Endodermal cell (in vitro differentiated cells): ENCODE measurements at regions not wholly inside any gene's neighbourhood (a gene's known extent, or its start where the extent isn't known, plus 50 kb on each side); places are given as distances from the start of the nearest gene placed in this dataset.

Experiments
- DNase-seq: peaks from one replicate; pipeline ENCODE4 v3.0.0-alpha.2; 2017
- H3K27ac ChIP-seq: 2 replicates; pipeline ENCODE4 v1.5.1; 2013; ENCODE audit warnings: mild to moderate bottlenecking, low read depth, low read length, moderate library complexity
- H3K27me3 ChIP-seq: 2 replicates; pipeline ENCODE4 v1.6.1; 2013; ENCODE audit warnings: mild to moderate bottlenecking, low read length, moderate library complexity; ENCODE audit not compliant: insufficient read depth, control insufficient read depth, poor library complexity, severe bottlenecking
- H3K36me3 ChIP-seq: 2 replicates; pipeline ENCODE4 v1.7.0; 2013; ENCODE audit warnings: mild to moderate bottlenecking, low read length, moderate library complexity; ENCODE audit not compliant: control insufficient read depth, insufficient read depth
- H3K4me1 ChIP-seq: one replicate; pipeline ENCODE4 v1.7.0; 2013; ENCODE audit warnings: low read length; ENCODE audit not compliant: control insufficient read depth, insufficient read depth
- H3K4me3 ChIP-seq: 2 replicates; pipeline ENCODE4 v1.5.1; 2013; ENCODE audit warnings: mild to moderate bottlenecking, low read length, moderate library complexity
- H3K9ac ChIP-seq: 2 replicates; pipeline ENCODE4 v1.6.1; 2013; ENCODE audit warnings: mild to moderate bottlenecking, low read length, moderate library complexity; ENCODE audit not compliant: poor library complexity, severe bottlenecking; ENCODE audit errors: extremely low read depth
- H3K9me3 ChIP-seq: 2 replicates; pipeline ENCODE4 v1.6.1; 2013; ENCODE audit warnings: mild to moderate bottlenecking, low read length, moderate library complexity; ENCODE audit not compliant: control insufficient read depth
- H3K27ac Mint-ChIP-seq: 2 replicates; pipeline ENCODE4 v1.8.0; 2020; ENCODE audit warnings: mixed read lengths
- H3K27me3 Mint-ChIP-seq: 2 replicates; pipeline ENCODE4 v1.8.0; 2021; ENCODE audit warnings: mild to moderate bottlenecking, mixed read lengths; ENCODE audit not compliant: insufficient read depth
- H3K36me3 Mint-ChIP-seq: 2 replicates; pipeline ENCODE4 v1.8.0; 2020; ENCODE audit warnings: low read depth, mixed read lengths
- H3K4me1 Mint-ChIP-seq: 2 replicates; pipeline ENCODE4 v1.8.0; 2020; ENCODE audit warnings: mixed read lengths
- H3K4me3 Mint-ChIP-seq: 2 replicates; pipeline ENCODE4 v1.8.0; 2020; ENCODE audit warnings: mild to moderate bottlenecking, moderate library complexity, mixed read lengths
- H3K9me3 Mint-ChIP-seq: 2 replicates; pipeline ENCODE4 v1.8.0; 2020; ENCODE audit warnings: mild to moderate bottlenecking, mixed read lengths
- WGBS, 2 experiments: methylation state at CpG; one replicate each; pipeline versions ENCODE4 v1.1.5 to v1.1.7; 2013; ENCODE audit warnings: missing lambda C conversion rate in 2 of 2, mixed read lengths in 1 of 2; ENCODE audit not compliant: insufficient coverage in 1 of 2, insufficient read length in 1 of 2; 5-methylcytosine and 5-hydroxymethylcytosine counted together
- TF ChIP-seq, protein P1 (sequence below): fragments of 200-600 bp; sonication (generic); conservative IDR thresholded peaks from 2 replicates; pipeline ENCODE4 v1.5.0; 2021; ENCODE audit warnings: antibody characterized with exemption, mild to moderate bottlenecking

GRCh38 chr16:26838931-26839330, 227.8 kb upstream of the C16orf82 start:
- Histone ChIP-seq H3K9ac (no peak overlapping the region), H3K9me3 (peaks cover 2% of the 10 kb centered on the region), H3K4me1 (no peaks in the 10 kb centered on the region), H3K27ac (no peak overlapping the region), H3K27me3 (no peaks in the 10 kb centered on the region), H3K4me3 (no peak overlapping the region), H3K36me3 (no peaks in the 10 kb centered on the region)
- Mint-ChIP-seq H3K27ac (no peak overlapping the region), H3K4me3 (no peak overlapping the region), H3K4me1 (no peaks in the 10 kb centered on the region), H3K36me3 (no peaks in the 10 kb centered on the region), H3K9me3 (peaks cover 27% of the 10 kb centered on the region), H3K27me3 (peaks cover 1% of the 10 kb centered on the region)
- 90 to 92% methylated on average over 4 to 6 of the region's 6 CpGs for whole genome bisulfite sequencing, 2 experiments
- no peak for DNase-seq
- TF ChIP-seq, protein P1, sequence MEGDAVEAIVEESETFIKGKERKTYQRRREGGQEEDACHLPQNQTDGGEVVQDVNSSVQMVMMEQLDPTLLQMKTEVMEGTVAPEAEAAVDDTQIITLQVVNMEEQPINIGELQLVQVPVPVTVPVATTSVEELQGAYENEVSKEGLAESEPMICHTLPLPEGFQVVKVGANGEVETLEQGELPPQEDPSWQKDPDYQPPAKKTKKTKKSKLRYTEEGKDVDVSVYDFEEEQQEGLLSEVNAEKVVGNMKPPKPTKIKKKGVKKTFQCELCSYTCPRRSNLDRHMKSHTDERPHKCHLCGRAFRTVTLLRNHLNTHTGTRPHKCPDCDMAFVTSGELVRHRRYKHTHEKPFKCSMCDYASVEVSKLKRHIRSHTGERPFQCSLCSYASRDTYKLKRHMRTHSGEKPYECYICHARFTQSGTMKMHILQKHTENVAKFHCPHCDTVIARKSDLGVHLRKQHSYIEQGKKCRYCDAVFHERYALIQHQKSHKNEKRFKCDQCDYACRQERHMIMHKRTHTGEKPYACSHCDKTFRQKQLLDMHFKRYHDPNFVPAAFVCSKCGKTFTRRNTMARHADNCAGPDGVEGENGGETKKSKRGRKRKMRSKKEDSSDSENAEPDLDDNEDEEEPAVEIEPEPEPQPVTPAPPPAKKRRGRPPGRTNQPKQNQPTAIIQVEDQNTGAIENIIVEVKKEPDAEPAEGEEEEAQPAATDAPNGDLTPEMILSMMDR, result no peak

DNA sequence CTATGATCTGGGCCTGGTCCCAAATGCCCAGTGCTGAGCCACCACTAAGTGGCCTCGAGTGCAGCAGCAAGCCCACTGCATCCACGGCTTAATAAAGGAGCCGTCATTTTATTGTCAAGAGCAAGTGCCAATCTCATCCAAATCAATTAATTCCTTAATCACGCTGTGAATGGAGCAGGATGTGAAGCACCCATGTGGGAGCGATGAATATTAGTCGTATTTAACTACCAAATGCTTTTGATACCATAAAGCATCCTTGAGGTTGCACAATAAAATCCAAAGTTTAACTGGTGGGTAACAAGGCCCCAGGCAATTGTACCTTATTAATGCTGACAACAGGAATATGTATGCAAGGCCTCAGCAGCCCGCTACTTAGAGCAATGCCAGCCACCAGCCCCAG, 226.0 kb upstream of the C16orf82 start:
- H3K4me3 Mint-ChIP-seq, result no peak overlapping the region
- Histone ChIP-seq H3K36me3 (no peaks in the 10 kb centered on the region), H3K9ac (no peak overlapping the region), H3K27me3 (no peaks in the 10 kb centered on the region), H3K9me3 (no peaks in the 10 kb centered on the region), H3K4me1 (no peaks in the 10 kb centered on the region), H3K4me3 (no peak overlapping the region), H3K27ac (no peak overlapping the region)
- TF ChIP-seq, protein P1, result no peak
- H3K27ac Mint-ChIP-seq, result no peak overlapping the region
- WGBS, 2 experiments, result 97 to 98% methylated on average over 4 to 7 of the region's 7 CpGs
- no peaks in the 10 kb centered on the region for H3K36me3 Mint-ChIP-seq
- DNase-seq, result no peak
- H3K9me3 Mint-ChIP-seq, result peaks cover 18% of the 10 kb centered on the region
- H3K4me1 Mint-ChIP-seq, result no peaks in the 10 kb centered on the region
- peaks cover under 1% of the 10 kb centered on the region for H3K27me3 Mint-ChIP-seq

GRCh38 chr16:26856271-26856670, 210.5 kb upstream of the C16orf82 start:
- H3K27ac Mint-ChIP-seq, result no peak overlapping the region
- no peaks in the 10 kb centered on the region for H3K4me1 Mint-ChIP-seq
- WGBS, 2 experiments, result 90 to 92% methylated on average over 3 to 4 of the region's 4 CpGs

More at GRCh38 chr16:26856271-26856670, 210.5 kb upstream of the C16orf82 start:
- H3K36me3 ChIP-seq, result no peaks in the 10 kb centered on the region
- TF ChIP-seq, protein P1, result no peak
- H3K4me3 Mint-ChIP-seq, result no peak overlapping the region
- peaks cover 13% of the 10 kb centered on the region for H3K9me3 ChIP-seq
- peaks cover 17% of the 10 kb centered on the region for H3K9me3 Mint-ChIP-seq
- H3K27me3 Mint-ChIP-seq, result peaks cover 4% of the 10 kb centered on the region
- H3K27me3 ChIP-seq, result peaks cover 4% of the 10 kb centered on the region
- DNase-seq, result no peak
- H3K27ac ChIP-seq, result no peak overlapping the region
- H3K4me1 ChIP-seq, result no peaks in the 10 kb centered on the region
- H3K9ac ChIP-seq, result no peak overlapping the region
- H3K36me3 Mint-ChIP-seq, result no peaks in the 10 kb centered on the region
- no peak overlapping the region for H3K4me3 ChIP-seq
